ENCODE measurements at regions not wholly inside any gene's neighbourhood (a gene's known extent, or its start where the extent isn't known, plus 50 kb on each side); places are given as distances from the start of the nearest gene placed in this dataset.

DNA sequence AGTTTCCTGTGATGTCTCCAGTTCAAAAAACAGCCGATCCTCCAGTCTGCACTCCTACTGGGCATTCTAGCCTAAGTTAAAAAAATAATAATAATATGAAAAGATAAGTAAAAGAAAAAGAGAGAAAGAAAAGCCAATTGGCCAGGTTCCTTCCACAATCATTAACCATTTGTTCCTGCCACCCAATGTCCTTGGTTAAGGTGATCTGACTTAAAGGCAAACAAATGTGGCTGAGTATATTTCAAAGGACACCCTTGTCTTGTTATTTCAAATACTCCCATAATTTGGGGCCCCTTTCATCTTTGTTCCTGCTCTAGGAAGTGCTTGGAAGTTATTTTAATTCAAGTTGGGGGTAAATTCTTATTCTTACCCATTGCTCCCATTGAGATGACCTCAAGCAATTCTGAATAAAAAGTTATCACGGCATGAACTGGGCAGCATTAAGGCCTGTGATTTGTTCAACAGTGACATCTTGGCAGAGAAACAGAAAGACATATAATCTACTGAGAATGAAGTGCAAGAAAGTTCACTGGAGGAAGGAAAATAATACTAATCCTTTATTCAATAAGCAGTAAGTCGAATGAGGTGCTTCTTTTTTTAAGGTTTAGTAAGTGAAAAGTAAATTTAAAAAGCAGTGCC lies 1054.5 kb upstream of the FANCL start:
- Histone ChIP-seq H3K4me2 (ENCODE audit: control insufficient read depth, insufficient read depth) (no peak overlapping the region), H4K20me1 (ENCODE audit: control insufficient read depth, insufficient read depth) (no peaks in the 10 kb centered on the region), H3K27me3 (replicated peaks in 1 of 2; ENCODE audit: control insufficient read depth in 2 of 2, insufficient read depth in 2 of 2, low read length in 1 of 2) (no peaks in the 10 kb centered on the region), H3K4me1 (ENCODE audit: control insufficient read depth, insufficient read depth, low read length) (no peaks in the 10 kb centered on the region), H3K79me2 (ENCODE audit: control insufficient read depth, insufficient read depth, low read length) (no peaks in the 10 kb centered on the region), H3K4me3 (no peak overlapping the region), H3K9me3 (replicated peaks; ENCODE audit: control insufficient read depth, insufficient read depth, low read length) (no peaks in the 10 kb centered on the region), H3K27ac (ENCODE audit: control insufficient read depth, insufficient read depth) (no peak overlapping the region), H2AFZ (ENCODE audit: control insufficient read depth, low read depth, low read length) (no peak overlapping the region), H3K36me3 (ENCODE audit: control insufficient read depth in 2 of 2, insufficient read depth in 2 of 2, low read length in 1 of 2) (no peaks in the 10 kb centered on the region), H3K9ac (ENCODE audit: control insufficient read depth, insufficient read depth, low read length) (no peak overlapping the region)
- no peak for DNase-seq (ENCODE audit: low read depth, low spot score)
- no TSS peak for BruUV-seq (replicated peaks)
- intact Hi-C loops (cut with micrococcal nuclease; ENCODE audit: unreplicated experiment) (no loop called here), in situ Hi-C loops (cut with MboI) (loop anchor here (5.0 kb wide), 1 partner anchor 1272 kb away; no protein-coding TSS in a partner anchor)
- POLR2A ChIA-PET = no interaction called here
- CTCF ChIA-PET = interaction anchor here (0.6 kb wide), 1 partner anchor 1254 kb away, joined by 3 read pairs; no protein-coding TSS in a partner anchor
- SMC1A ChIA-PET (ENCODE audit: uncharacterized antibody, unreplicated experiment) = interaction anchor here (0.6 kb wide), 1 partner anchor 22 kb away, joined by 3 read pairs; no protein-coding TSS in a partner anchor
- WGBS (ENCODE audit: insufficient coverage, insufficient replicate concordance, low lambda C conversion rate, missing lambda C conversion rate) = 16% methylated on average over 3 of the region's 3 CpGs
- FAIRE-seq = no peak
- no peak for ATAC-seq
- TF ChIP-seq IKZF2 (IDR thresholded peaks at IDR 0.05) (no peak), SREBF1 (IDR thresholded peaks at IDR 0.05; ENCODE audit: low read length) (no peak), ZNF622 (IDR thresholded peaks at IDR 0.05) (no peak), SMAD1 (IDR thresholded peaks at IDR 0.05; ENCODE audit: low read depth, partially characterized antibody) (no peak), ZNF384 (IDR thresholded peaks at IDR 0.05; ENCODE audit: borderline replicate concordance, low read depth, low read length) (no peak), ZNF217 (IDR thresholded peaks at IDR 0.05) (no peak), YY1 (IDR thresholded peaks at IDR 0.05; ENCODE audit: low read depth, low read length) (no peak), SMARCA5 (IDR thresholded peaks at IDR 0.05) (no peak), BRCA1 (IDR thresholded peaks at IDR 0.05; ENCODE audit: low read depth, low read length) (no peak)
- TF ChIP-seq, protein P1, sequence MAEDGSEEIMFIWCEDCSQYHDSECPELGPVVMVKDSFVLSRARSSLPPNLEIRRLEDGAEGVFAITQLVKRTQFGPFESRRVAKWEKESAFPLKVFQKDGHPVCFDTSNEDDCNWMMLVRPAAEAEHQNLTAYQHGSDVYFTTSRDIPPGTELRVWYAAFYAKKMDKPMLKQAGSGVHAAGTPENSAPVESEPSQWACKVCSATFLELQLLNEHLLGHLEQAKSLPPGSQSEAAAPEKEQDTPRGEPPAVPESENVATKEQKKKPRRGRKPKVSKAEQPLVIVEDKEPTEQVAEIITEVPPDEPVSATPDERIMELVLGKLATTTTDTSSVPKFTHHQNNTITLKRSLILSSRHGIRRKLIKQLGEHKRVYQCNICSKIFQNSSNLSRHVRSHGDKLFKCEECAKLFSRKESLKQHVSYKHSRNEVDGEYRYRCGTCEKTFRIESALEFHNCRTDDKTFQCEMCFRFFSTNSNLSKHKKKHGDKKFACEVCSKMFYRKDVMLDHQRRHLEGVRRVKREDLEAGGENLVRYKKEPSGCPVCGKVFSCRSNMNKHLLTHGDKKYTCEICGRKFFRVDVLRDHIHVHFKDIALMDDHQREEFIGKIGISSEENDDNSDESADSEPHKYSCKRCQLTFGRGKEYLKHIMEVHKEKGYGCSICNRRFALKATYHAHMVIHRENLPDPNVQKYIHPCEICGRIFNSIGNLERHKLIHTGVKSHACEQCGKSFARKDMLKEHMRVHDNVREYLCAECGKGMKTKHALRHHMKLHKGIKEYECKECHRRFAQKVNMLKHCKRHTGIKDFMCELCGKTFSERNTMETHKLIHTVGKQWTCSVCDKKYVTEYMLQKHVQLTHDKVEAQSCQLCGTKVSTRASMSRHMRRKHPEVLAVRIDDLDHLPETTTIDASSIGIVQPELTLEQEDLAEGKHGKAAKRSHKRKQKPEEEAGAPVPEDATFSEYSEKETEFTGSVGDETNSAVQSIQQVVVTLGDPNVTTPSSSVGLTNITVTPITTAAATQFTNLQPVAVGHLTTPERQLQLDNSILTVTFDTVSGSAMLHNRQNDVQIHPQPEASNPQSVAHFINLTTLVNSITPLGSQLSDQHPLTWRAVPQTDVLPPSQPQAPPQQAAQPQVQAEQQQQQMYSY (CRISPR knock-in tag; IDR thresholded peaks at IDR 0.05) = no peak
- RAD21 ChIA-PET (ENCODE audit: unreplicated experiment) = no interaction called here

Data from GM12878 (cell line).